ENCODE measurements at regions not wholly inside any gene's neighbourhood (a gene's known extent, or its start where the extent isn't known, plus 50 kb on each side); places are given as distances from the start of the nearest gene placed in this dataset.

- TF ChIP-seq CTCF (IDR thresholded peaks at IDR 0.05 in 8 of 11, conservative IDR thresholded peaks at IDR 0.05 in 3 of 11) (no peak), POLR2AphosphoS5 (IDR thresholded peaks at IDR 0.05) (no peak), POLR2A (IDR thresholded peaks at IDR 0.05) (no peak)
These were observed 447.0 kb upstream of the PKN2 start for GRCh38 chr1:88237058-88237457.
